GM21515 (cell line): ENCODE measurements at regions not wholly inside any gene's neighbourhood (a gene's known extent, or its start where the extent isn't known, plus 50 kb on each side); places are given as distances from the start of the nearest gene placed in this dataset.

Experiments used
- ATAC-seq: cut with Tn5 transposase; IDR thresholded peaks from one replicate; pipeline ENCODE4 v1.9.1; 2021; ENCODE audit not compliant: unreplicated experiment

DNA sequence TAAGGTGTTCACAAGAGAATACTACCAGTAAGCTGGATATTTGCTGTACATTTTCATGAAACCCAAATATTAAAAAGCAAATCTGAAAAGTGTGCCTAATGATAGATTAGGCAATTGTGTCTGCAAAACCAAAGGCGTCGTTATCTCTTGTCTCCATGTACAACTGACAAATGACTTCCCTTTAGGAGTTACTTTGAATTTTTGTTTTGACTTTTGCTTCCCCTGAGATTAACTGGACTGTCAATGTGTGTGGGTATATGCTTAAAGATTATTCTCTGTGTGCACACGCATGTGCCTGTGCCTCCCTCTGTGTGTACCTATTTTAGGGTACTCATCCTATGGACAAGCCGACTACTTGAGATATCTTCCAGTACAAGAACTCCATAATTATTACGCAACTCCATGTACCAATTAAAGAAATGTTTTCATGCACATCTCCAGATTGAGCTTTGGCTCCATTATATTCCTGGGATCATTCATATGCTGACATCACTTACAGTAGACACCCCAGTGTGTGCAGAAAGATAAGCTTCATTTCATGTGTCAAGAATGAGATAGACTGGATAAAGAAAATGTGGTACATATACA, 431.2 kb upstream of the ADAMTS9 start:
- ATAC-seq: no peak

- ATAC-seq: no peak
Measured at GRCh38 chr3:65114041-65114440, 426.2 kb upstream of the ADAMTS9 start.

DNA sequence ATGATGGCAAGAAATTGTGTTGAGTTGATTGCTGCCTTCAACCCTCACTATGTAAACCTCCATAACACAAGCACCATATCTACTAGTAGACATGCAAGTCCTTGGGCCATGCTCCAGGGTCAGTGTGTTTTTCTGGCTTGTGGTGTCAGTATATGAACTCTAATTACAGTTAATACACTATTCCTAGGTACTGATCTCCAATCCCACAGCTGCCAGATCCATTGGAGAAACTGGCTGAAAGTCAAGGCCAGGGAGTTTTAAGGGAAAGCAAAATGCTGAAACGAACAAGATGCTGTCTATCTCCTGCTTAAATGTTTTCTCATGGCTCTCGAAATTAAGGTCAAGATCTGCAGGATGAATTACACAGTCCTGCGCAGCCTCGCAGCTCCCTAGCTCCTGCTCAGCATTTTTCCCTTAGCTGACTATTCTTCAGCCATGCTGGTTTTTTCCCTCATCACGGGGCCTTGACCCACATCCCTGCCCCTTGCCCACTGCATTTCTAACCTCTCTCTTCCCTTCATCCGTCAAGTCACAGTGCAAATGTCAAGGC, 425.0 kb upstream of the ADAMTS9 start:
- no peak for ATAC-seq

GRCh38 chr3:65110661-65111060, 422.9 kb upstream of the ADAMTS9 start:
- ATAC-seq: no peak

DNA sequence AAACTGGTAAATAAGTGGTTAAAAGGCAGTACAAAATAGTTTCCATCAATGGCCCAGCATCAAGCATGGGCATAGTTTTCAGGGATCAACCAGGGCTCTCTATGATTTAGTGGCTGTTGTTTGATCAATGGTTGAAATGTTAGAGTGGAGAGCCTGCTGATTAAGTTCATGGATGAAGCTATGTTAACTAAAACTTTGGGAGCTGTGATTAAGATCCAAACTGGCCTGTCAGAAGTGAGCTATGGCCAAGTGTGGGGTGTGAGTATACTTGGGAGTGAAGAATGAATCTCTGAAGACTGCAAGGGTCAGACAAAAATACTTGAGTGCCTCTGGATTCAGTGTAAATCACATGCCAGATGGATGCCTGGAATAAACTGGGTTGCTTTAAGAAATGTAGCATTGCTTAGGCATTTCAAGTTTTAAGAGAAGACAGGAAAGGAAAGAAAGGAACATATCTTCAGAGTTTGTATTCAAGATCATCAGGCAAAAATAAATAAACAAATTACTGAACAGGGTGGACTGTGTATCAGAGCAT, 422.2 kb upstream of the ADAMTS9 start:
- ATAC-seq: no peak

GRCh38 chr3:65107174-65107573, 419.4 kb upstream of the ADAMTS9 start:
- no peak for ATAC-seq

DNA sequence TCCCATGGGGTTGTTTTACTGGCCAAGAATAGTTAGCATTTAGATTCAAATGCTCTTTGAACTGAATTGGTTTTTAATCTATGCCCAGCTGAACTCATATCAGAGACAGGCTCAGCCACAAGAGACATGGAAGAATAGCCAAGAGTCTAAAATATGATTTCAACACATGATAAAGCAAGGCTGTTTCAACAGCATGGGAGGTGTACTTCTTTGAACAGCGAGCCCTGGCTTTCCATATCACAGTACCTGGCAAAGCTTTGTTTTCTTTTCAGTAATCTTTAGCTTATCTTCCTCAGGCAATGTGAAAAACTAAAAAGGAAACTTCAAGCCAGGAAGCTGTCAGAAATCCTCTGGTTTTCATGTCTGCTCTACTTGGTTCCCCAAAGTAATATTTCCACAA, 413.6 kb upstream of the ADAMTS9 start:
- ATAC-seq: no peak

GRCh38 chr3:65098400-65098799, 410.6 kb upstream of the ADAMTS9 start:
- no peak for ATAC-seq

GRCh38 chr3:65096110-65096745, 408.4 kb upstream of the ADAMTS9 start:
- no peak for ATAC-seq

DNA sequence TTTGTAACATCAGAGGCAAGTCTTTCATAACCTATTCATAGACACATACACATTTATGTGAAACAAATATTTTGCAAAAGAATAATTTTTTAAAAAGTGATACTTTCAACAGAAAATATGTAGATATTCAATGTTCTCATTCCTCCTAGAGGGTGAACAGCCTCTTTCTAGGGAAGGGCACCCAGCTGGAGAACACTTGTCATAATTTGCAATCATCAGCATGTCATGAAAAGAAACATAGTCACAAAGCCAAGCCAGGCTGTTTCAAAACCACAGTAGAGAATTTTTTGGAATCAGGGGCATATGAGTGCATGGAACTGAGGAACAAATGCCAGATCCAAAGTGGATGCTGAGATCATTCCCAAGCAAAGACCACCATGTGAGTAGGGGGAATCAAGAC, 406.9 kb upstream of the ADAMTS9 start:
- no peak for ATAC-seq

- ATAC-seq: no peak
Measured at GRCh38 chr3:65093641-65094040, 405.8 kb upstream of the ADAMTS9 start.

DNA sequence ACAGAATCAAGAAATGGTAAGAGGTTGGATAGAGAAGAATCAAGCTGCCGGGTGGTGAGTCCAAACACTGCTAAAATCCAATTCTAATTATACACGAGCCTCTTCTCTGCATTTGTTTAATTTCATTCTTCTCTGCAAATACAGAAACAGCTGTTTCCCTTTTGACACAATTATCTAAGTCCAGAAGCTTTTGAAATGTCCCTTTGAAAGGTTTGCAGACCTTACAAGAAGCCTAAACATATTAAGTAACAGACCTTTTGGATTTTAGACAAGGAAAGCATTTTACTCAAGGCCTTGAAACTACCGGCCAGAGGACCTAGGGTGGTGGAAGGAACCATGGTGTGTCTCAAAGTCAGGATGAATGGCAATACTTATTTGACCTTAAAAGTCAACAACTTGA, 403.8 kb upstream of the ADAMTS9 start:
- no peak for ATAC-seq

- ATAC-seq: no peak
Measured at GRCh38 chr3:65083240-65083639, 395.4 kb upstream of the ADAMTS9 start.

- ATAC-seq: no peak
Measured at GRCh38 chr3:65081536-65081935, 393.7 kb upstream of the ADAMTS9 start.

DNA sequence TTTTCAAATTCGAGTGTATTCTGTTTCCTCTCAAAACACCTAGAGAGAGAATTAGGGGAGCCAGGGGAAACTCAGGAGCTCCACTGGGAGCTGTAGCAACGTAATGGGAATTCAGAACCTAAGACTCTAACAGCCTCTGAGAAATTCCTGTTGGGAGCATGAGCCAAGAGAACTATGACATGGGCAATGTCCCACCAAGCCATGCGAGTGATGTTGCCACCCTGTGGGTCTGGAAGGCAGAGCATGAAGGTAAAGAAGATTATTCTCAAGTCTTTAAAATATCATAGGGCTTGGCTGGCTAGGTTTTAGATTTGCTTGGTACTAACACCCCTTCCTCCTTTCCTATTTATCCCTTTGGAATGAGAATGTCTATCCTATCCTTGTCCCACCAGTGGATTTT, 392.6 kb upstream of the ADAMTS9 start:
- no peak for ATAC-seq

DNA sequence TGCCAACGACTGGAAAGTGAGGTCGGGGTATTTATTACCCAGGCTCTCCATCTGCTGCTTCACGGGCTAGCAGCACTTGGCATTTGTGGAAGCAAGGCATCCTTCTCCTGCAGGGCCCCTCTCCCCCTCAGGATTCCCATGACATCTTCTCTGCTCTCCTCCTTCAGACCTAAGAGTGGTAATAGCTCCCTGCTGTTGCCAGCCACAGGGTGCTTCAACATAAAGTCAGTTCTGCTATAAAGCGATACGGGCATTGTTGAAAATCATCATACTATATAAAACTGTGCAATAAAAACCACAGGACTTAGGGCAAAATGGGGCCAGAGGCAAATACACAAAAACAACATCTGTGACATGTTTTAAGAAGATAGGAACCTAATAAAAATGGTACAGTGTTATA, 391.8 kb upstream of the ADAMTS9 start:
- ATAC-seq: no peak

DNA sequence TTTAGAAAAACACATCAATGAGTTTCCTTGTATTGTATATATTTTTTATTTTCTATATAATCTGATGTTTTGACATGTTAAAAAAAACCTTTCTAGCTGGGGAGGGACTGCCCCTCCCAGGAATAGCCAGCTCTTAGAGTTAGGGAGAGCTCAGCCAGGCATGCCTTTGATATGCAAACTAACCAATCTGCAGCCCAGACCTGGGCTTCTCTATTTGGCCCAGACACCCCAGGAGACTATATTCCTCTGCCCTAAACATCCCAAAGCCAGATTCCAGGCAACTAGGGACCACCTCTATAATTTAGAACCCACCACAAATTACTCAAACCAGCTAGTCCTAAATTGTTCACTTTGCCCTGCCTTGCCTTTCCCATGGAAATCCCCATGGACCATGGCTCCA, 390.9 kb upstream of the ADAMTS9 start:
- ATAC-seq: no peak

- ATAC-seq: no peak
Measured at GRCh38 chr3:65077124-65077523, 389.3 kb upstream of the ADAMTS9 start.

- no peak for ATAC-seq
Measured at GRCh38 chr3:65070968-65071367, 383.2 kb upstream of the ADAMTS9 start.

DNA sequence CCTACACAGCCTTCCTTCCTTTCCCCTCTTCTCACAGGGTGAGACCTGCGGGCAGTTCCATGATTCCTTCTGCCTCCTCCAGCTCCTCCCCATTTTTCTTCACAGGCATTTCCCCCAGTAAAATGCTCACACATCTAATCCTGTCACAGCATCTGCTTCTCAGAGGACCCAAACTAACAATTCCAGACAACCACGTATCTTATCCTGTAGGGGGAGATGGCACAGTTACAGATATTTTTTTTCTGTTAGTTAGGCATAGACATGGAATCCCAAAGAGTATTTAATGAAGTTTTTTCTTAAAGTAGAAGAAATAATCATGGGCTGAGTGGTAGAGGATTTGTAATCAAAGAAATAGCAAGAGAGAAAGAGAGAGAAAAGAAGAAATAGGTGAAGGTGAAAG, 373.1 kb upstream of the ADAMTS9 start:
- no peak for ATAC-seq

DNA sequence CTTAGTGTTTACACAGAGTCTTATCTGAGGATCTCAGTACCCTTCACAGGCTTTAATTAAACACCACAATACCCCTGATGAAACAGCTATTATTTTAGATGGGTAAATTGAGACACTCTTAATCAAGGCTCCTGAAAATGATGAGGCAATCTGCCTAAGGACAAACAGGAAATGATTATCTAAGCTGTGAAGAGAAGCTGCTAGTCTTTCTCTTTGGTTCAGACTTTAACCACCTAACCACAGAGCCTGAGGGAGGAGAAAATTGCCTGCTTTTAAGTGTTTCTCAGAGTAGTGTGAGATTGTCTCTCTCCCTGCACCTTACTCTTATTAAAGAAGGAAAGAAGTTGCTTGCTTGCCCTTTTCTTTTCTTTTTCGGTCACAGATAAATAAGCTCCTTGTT, 364.3 kb upstream of the ADAMTS9 start:
- no peak for ATAC-seq

DNA sequence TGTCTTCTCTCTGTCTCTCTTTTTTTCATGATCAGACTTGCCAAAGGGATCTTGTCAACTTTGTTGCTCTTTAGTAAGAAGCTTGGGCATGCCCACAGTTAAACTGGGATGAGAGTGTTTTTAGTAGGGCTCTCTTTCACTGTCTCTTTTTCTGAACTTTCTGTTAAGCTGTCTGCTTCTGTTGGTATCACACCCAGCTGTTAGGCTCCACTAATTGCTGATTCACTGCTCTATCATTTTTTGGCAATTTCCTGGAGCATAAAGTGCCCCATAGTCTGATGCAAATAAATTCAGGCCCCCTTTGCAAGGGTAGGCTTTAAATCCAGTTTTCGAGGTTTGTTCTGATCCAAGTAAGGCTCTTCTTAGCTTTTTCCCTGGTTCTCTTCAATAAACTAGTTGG, 360.4 kb upstream of the ADAMTS9 start:
- ATAC-seq: no peak

DNA sequence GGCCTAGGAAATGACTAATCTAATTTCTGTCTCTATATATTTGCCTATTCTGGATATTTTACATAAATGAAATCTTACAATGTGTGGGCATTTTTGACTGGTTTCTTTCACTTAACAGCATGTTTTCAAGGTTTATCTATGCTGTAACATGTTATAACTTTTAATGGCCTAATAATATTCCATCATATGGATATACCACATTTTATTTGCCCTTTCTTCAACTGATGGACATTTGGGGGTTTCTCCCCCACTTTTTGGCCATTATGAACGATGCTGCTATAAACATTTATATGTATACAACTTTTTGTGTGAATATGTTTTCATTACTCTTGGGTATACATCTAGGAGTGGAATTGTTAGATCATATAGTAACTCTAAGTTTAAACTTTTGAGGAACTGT, 357.3 kb upstream of the ADAMTS9 start:
- ATAC-seq: no peak
